ENCODE measurements at regions not wholly inside any gene's neighbourhood (a gene's known extent, or its start where the extent isn't known, plus 50 kb on each side); places are given as distances from the start of the nearest gene placed in this dataset.

- H3K36me3 ChIP-seq: no peaks in the 10 kb centered on the region
- DNase-seq: no peak
- H3K9me3 ChIP-seq: no peaks in the 10 kb centered on the region
- no peaks in the 10 kb centered on the region for H3K27me3 ChIP-seq
- TF ChIP-seq POLR2A (IDR thresholded peaks at IDR 0.05) (no peak), CTCF (IDR thresholded peaks at IDR 0.05) (no peak)
- H3K27ac ChIP-seq: no peak overlapping the region
- no peak overlapping the region for H3K4me3 ChIP-seq
- H3K4me1 ChIP-seq: no peaks in the 10 kb centered on the region
These were observed 349.4 kb downstream of the NUF2 start for GRCh38 chr1:163670989-163671757.

- H3K4me3 ChIP-seq: no peak overlapping the region
- H3K4me1 ChIP-seq: no peaks in the 10 kb centered on the region
- DNase-seq: no peak
- H3K27ac ChIP-seq: no peak overlapping the region
- H3K9me3 ChIP-seq: no peaks in the 10 kb centered on the region
- no peaks in the 10 kb centered on the region for H3K27me3 ChIP-seq
- no peaks in the 10 kb centered on the region for H3K36me3 ChIP-seq
- TF ChIP-seq CTCF (IDR thresholded peaks at IDR 0.05) (no peak), POLR2A (IDR thresholded peaks at IDR 0.05) (no peak)
These were observed 351.4 kb downstream of the NUF2 start for GRCh38 chr1:163672976-163673758.

DNA sequence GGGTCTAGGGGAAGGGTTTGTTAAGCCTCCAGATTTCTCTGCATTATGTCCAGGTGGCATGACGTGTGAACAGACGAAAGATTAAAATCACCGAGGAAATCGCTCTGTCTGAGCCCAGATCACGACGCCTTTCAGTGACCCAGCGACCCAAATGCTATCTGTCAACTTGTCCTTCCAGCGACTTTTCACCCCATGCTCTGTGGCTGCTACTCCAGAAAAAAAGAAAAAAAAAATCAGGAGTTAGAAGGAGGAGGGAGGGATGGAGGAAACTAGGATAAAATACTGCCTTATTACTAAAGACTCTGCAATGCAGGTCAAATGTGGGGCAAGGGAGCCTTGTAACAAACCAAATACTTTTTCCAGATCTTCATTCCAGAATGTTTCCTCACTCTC lies 352.0 kb downstream of the NUF2 start:
- Histone ChIP-seq H3K4me3 (no peak overlapping the region), H3K27me3 (no peaks in the 10 kb centered on the region), H3K36me3 (no peaks in the 10 kb centered on the region), H3K27ac (no peak overlapping the region), H3K4me1 (no peaks in the 10 kb centered on the region), H3K9me3 (no peaks in the 10 kb centered on the region)
- DNase-seq: no peak
- TF ChIP-seq CTCF (IDR thresholded peaks at IDR 0.05) (no peak), POLR2A (IDR thresholded peaks at IDR 0.05) (no peak)

- H3K4me3 ChIP-seq: no peak overlapping the region
- H3K27ac ChIP-seq: no peak overlapping the region
- no peaks in the 10 kb centered on the region for H3K36me3 ChIP-seq
- TF ChIP-seq POLR2A (IDR thresholded peaks at IDR 0.05): no peak
- no peak for TF ChIP-seq CTCF (IDR thresholded peaks at IDR 0.05)
- no peak for DNase-seq
- H3K9me3 ChIP-seq: no peaks in the 10 kb centered on the region
- H3K27me3 ChIP-seq: no peaks in the 10 kb centered on the region
- H3K4me1 ChIP-seq: no peaks in the 10 kb centered on the region
These were observed 352.5 kb downstream of the NUF2 start for GRCh38 chr1:163674236-163674635.

GRCh38 chr1:163684785-163685184 lies 363.0 kb downstream of the NUF2 start:
- TF ChIP-seq CTCF (IDR thresholded peaks at IDR 0.05): no peak
- no peak for TF ChIP-seq POLR2A (IDR thresholded peaks at IDR 0.05)
- H3K9me3 ChIP-seq: no peaks in the 10 kb centered on the region
- H3K27me3 ChIP-seq: no peaks in the 10 kb centered on the region
- no peak overlapping the region for H3K27ac ChIP-seq
- H3K36me3 ChIP-seq: no peaks in the 10 kb centered on the region
- no peak for DNase-seq
- no peaks in the 10 kb centered on the region for H3K4me1 ChIP-seq
- no peak overlapping the region for H3K4me3 ChIP-seq

All from Peyer's patch (tissue), 4 donors.